A549 (cell line): ENCODE measurements at regions not wholly inside any gene's neighbourhood (a gene's known extent, or its start where the extent isn't known, plus 50 kb on each side); places are given as distances from the start of the nearest gene placed in this dataset.

ENCODE experiments used
- ATAC-seq, 2 experiments: fragments of 200-7000 bp in 1 of 2; fragments of >200 bp in 1 of 2; cut with Nextera tagmentation in 1 of 2; cut with Tn5 transposase in 1 of 2; 3 replicates each; pipeline versions ENCODE4 v1.8.0 to v1.9.1; 2018 to 2020; ENCODE audit warnings: mild to moderate bottlenecking in 1 of 2, moderate library complexity in 1 of 2
- CTCF ChIA-PET: fragments of 300-600 bp; sonication (Branson Sonifier 250); formaldehyde crosslinking; extraction: SDS; loops from one replicate; lab custom pipeline; 2021; ENCODE audit warnings: antibody characterized with exemption, inconsistent platforms; lab: Yijun Ruan, JAX
- POLR2A ChIA-PET: fragments of 350-600 bp; formaldehyde crosslinking; extraction: SDS; loops from one replicate; lab custom pipeline; 2021; ENCODE audit warnings: antibody characterized with exemption, inconsistent platforms; lab: Yijun Ruan, JAX
- DNase-seq, 2 experiments: peaks; one replicate each; pipeline versions ENCODE4 v3.0.0 to v3.0.0-alpha.2; 2011 to 2016; ENCODE audit warnings: low read depth in 1 of 2, low spot score in 1 of 2
- FAIRE-seq: peaks from 2 replicates; lab custom pipeline; 2011; peaks lifted over from hg19 to GRCh38; lab: Jason Lieb, UNC
- H3K27ac ChIP-seq, 2 experiments: fragments of >200 bp; sonication (Bioruptor Twin); formaldehyde crosslinking; 3 replicates each; pipeline ENCODE4 v1.5.1; 2016 to 2017
- H3K4me1 ChIP-seq: fragments of >200 bp; sonication (Bioruptor Twin); formaldehyde crosslinking; 3 replicates; pipeline ENCODE4 v1.6.1; 2016
- H3K4me2 ChIP-seq: fragments of >200 bp; sonication (Bioruptor Twin); formaldehyde crosslinking; 3 replicates; pipeline ENCODE4 v1.6.1; 2016
- H3K4me3 ChIP-seq: fragments of >200 bp; sonication (Bioruptor Twin); formaldehyde crosslinking; 3 replicates; pipeline ENCODE4 v1.5.1; 2016
- H3K9me3 ChIP-seq: fragments of >200 bp; sonication (Bioruptor Twin); formaldehyde crosslinking; 3 replicates; pipeline ENCODE4 v1.6.1; 2016
- EP300 ChIP-seq, 2 experiments: fragments of >200 bp; sonication (Bioruptor Twin); formaldehyde crosslinking; IDR thresholded peaks; 2 replicates in 1 of 2; 3 replicates in 1 of 2; pipeline ENCODE4 v1.6.1; 2016 to 2017
- FOSL2 ChIP-seq, 2 experiments: fragments of 450-650 bp in 1 of 2; fragments of >200 bp in 1 of 2; sonication (Bioruptor Twin) in 1 of 2; formaldehyde crosslinking; IDR thresholded peaks; 2 replicates each; pipeline versions ENCODE4 v1.5.0 to v1.6.1; 2016 to 2020; ENCODE audit warnings: mild to moderate bottlenecking in 1 of 2, moderate library complexity in 1 of 2
- HDAC2 ChIP-seq: fragments of 200-600 bp; sonication (generic); IDR thresholded peaks from 2 replicates; pipeline ENCODE4 v1.6.1; 2016
- HEYL ChIP-seq: fragments of 250-450 bp; sonication (Bioruptor Pico); IDR thresholded peaks from 2 replicates; pipeline ENCODE4 v1.8.0; 2021; ENCODE audit warnings: mild to moderate bottlenecking, moderate library complexity
- HOXB5 ChIP-seq: fragments of 250-450 bp; sonication (Bioruptor Pico); IDR thresholded peaks from 2 replicates; pipeline ENCODE4 v1.5.0; 2020; ENCODE audit warnings: mild to moderate bottlenecking, moderate library complexity
- KDM1A ChIP-seq: fragments of 200-600 bp; sonication (generic); IDR thresholded peaks from 2 replicates; pipeline ENCODE4 v1.6.1; 2016; ENCODE audit warnings: low read depth, mild to moderate bottlenecking
- MAFK ChIP-seq: fragments of 450-650 bp; IDR thresholded peaks from 2 replicates; pipeline ENCODE4 v1.6.1; 2014; ENCODE audit not compliant: partially characterized antibody
- NR3C1 ChIP-seq: fragments of >200 bp; sonication (Bioruptor Twin); formaldehyde crosslinking; IDR thresholded peaks from 3 replicates; pipeline ENCODE4 v1.6.1; 2017
- POLR2A ChIP-seq: IDR thresholded peaks from 2 replicates; pipeline ENCODE4 v1.6.1; 2012; ENCODE audit warnings: mild to moderate bottlenecking, low read length
- RARB ChIP-seq: fragments of 250-450 bp; sonication (Bioruptor Pico); IDR thresholded peaks from 2 replicates; pipeline ENCODE4 v1.8.0; 2021; ENCODE audit warnings: mild to moderate bottlenecking, moderate library complexity
- SREBF2 ChIP-seq: fragments of 450-650 bp; IDR thresholded peaks from 2 replicates; pipeline ENCODE4 v1.6.1; 2014; ENCODE audit warnings: mild to moderate bottlenecking, moderate library complexity
- TP53 ChIP-seq: fragments of 250-450 bp; sonication (Bioruptor Pico); IDR thresholded peaks from 2 replicates; pipeline ENCODE4 v1.5.0; 2021; ENCODE audit warnings: mild to moderate bottlenecking, moderate library complexity
- WGBS: methylation state at CpG from one replicate; pipeline ENCODE4 v1.1.6; 2017; ENCODE audit errors: missing lambda C conversion rate; 5-methylcytosine and 5-hydroxymethylcytosine counted together
- TF ChIP-seq, protein P1 (sequence below): fragments of >200 bp; sonication (Bioruptor Twin); formaldehyde crosslinking; IDR thresholded peaks from 3 replicates; pipeline ENCODE4 v1.6.1; 2016
- TF ChIP-seq, protein P2 (sequence below): fragments of 250-450 bp; sonication (Bioruptor Pico); IDR thresholded peaks from 2 replicates; pipeline ENCODE4 v1.5.0; 2021; ENCODE audit warnings: mild to moderate bottlenecking, moderate library complexity, borderline replicate concordance

DNA sequence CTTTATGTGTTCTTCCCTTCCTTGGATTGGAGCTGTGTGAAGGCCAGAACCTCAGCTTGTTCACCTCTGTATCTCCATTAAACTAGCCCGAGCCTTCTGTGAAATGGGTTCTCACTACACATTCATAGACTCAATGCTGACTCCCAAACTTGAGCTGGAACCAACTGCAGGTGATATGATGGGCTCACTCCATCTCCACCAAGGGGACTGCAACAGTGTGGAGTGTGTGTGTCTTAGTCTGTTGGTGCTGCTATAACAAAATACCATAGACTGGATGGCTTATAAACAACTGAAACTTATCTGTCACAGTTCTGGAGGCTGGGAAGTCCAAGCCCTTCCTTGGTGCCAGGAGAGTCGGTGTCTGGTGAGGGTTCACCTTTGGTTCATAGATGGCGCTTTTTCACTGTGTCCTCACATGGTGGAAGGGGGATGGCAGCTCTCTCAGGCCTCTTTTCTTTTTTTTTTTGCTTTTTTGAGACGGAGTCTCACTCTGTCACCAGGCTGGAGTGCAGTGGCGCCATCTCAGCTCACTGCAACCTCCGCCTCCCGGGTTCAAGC is 94.2 kb upstream of the MAP4K3 start:
- no peak overlapping the region for H3K4me2 ChIP-seq
- 80% methylated on average over 7 of the region's 7 CpGs for whole genome bisulfite sequencing
- H3K4me1 ChIP-seq = peaks cover 9% of the 10 kb centered on the region; the same call in 1 of the 3 replicates
- H3K27ac ChIP-seq = no peak overlapping the region
- ATAC-seq (no peak), DNase-seq (no peak), FAIRE-seq (no peak)
- TF ChIP-seq HDAC2 (no peak), KDM1A (no peak), HOXB5 (CRISPR knock-in tag) (no peak)
- TF ChIP-seq, protein P1, sequence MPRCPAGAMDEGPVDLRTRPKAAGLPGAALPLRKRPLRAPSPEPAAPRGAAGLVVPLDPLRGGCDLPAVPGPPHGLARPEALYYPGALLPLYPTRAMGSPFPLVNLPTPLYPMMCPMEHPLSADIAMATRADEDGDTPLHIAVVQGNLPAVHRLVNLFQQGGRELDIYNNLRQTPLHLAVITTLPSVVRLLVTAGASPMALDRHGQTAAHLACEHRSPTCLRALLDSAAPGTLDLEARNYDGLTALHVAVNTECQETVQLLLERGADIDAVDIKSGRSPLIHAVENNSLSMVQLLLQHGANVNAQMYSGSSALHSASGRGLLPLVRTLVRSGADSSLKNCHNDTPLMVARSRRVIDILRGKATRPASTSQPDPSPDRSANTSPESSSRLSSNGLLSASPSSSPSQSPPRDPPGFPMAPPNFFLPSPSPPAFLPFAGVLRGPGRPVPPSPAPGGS = no peak
- POLR2A ChIA-PET = no interaction called here
- no peaks in the 10 kb centered on the region for H3K9me3 ChIP-seq
- H3K4me3 ChIP-seq = no peak overlapping the region
- CTCF ChIA-PET = interaction anchor here (0.7 to 2.8 kb wide), 7 partner anchors 13 to 120 kb away, joined by 3 to 9 read pairs (median 4); partner anchors contain the start of gene MAP4K3

DNA sequence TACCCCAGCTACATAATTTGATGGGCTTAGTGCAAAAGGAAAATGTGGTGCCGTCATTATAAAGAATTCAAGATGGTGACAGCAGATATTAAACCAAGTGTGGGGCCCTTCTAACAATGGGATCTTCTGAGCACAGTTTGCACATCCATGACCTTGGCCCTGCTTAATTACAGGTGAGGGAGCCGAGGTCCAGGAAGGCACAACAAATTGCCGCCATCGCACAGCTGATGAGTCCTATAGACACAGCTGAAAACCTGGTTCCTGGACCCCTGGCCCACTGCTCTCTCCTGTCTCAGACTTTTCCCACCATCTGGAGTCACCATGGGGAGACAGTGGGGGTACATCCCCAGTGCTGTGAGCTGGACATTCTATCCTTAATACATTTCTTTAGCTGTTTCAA is 95.8 kb upstream of the MAP4K3 start:
- H3K4me3 ChIP-seq = no peak overlapping the region
- TF ChIP-seq HEYL (CRISPR knock-in tag) (no peak), HOXB5 (CRISPR knock-in tag) (no peak), FOSL2 (IDR thresholded peaks at IDR 0.05) (no peak), FOSL2 (CRISPR knock-in tag; IDR thresholded peaks at IDR 0.05) (no peak), POLR2A (no peak)
- TF ChIP-seq, protein P2, sequence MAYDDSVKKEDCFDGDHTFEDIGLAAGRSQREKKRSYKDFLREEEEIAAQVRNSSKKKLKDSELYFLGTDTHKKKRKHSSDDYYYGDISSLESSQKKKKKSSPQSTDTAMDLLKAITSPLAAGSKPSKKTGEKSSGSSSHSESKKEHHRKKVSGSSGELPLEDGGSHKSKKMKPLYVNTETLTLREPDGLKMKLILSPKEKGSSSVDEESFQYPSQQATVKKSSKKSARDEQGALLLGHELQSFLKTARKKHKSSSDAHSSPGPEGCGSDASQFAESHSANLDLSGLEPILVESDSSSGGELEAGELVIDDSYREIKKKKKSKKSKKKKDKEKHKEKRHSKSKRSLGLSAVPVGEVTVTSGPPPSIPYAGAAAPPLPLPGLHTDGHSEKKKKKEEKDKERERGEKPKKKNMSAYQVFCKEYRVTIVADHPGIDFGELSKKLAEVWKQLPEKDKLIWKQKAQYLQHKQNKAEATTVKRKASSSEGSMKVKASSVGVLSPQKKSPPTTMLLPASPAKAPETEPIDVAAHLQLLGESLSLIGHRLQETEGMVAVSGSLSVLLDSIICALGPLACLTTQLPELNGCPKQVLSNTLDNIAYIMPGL = no peak
- POLR2A ChIA-PET = no interaction called here
- DNase-seq = no peak
- WGBS = 82% methylated on average over 4 of the region's 4 CpGs
- peaks cover 9% of the 10 kb centered on the region; the same call in 1 of the 3 replicates for H3K4me1 ChIP-seq
- no peak for FAIRE-seq
- no peak overlapping the region for H3K4me2 ChIP-seq
- ATAC-seq = no peak
- H3K27ac ChIP-seq = no peak overlapping the region
- H3K9me3 ChIP-seq = no peaks in the 10 kb centered on the region
- CTCF ChIA-PET = interaction anchor here (1.1 to 2.3 kb wide), 6 partner anchors 9 to 197 kb away, joined by 3 to 5 read pairs (median 3); no protein-coding TSS in a partner anchor

DNA sequence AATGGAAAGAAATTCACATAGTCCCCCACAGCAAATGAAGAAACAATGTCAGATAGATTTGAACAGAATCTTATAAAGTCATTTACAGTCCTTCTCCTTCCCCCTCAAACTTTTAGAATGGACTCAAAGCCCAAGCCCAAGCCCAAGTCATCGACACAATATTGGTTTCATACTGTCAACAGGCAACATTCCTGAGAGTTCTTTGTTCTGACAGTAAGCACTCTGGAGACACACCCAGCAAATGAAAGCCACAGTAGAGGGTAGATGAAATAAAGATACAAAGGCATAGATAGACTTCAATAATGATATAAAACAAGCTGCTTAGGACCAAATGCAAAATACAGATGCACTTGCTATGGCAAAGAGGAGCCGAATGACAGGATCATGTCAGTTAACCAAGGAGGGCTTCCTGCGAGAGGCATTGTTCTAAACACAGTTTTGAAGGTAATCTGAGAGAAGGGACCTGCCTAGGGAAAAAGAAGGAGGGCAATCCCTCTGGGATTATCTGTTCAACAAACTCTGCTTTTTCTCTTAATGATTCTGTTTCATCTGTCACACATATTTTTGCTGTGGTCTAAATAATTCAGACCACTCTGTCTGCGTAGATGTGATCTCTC is 97.1 kb upstream of the MAP4K3 start:
- DNase-seq (no peak), ATAC-seq (peak in 1 of 2 experiments; percentile 44; a peak in 2 of 6 replicates), FAIRE-seq (no peak)
- 63% methylated on average over 4 of the region's 4 CpGs for WGBS
- Histone ChIP-seq H3K4me2 (no peak overlapping the region), H3K4me3 (no peak overlapping the region), H3K4me1 (peaks cover 9% of the 10 kb centered on the region; the same call in 1 of the 3 replicates), H3K27ac (peak overlapping the region in 1 of 2 experiments; percentile 6; a peak in 1 of 6 replicates), H3K9me3 (peaks cover 4% of the 10 kb centered on the region)
- TF ChIP-seq RARB (CRISPR knock-in tag) (no peak), TP53 (CRISPR knock-in tag) (no peak), NR3C1 (no peak), EP300 (IDR thresholded peaks at IDR 0.05) (no peak)
- ChIA-PET CTCF (interaction anchor here (2.3 kb wide), 1 partner anchor 10 kb away, joined by 5 read pairs; no protein-coding TSS in a partner anchor), POLR2A (no interaction called here)

DNA sequence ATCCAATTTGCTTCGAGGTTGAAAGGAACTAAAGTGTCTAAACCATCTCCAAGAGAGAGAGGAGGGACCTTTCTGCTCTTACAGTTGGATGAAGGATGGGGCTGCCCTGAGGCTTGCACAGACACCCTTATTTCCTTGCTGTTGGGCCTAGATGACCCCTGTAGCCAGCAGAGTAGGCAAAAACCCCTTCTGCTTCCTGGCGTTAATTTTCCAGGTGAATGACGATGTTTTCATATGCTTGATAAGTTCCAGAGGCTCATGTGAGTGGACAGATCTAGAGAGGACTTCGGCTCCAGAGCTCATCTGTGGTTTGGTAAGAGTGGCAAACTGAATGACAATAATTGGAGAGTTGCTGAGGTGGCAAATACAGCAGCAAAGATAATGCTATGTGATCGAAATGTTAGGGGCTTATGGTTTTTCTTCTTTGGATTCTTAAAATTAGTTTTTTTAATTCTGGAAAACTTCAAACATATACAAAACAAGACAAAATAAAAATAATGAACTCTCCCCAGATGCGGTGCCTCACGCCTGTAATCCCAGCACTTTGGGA is 98.6 kb upstream of the MAP4K3 start:
- Histone ChIP-seq H3K9me3 (peaks cover 4% of the 10 kb centered on the region), H3K27ac (no peak overlapping the region), H3K4me2 (no peak overlapping the region), H3K4me1 (peaks cover 6% of the 10 kb centered on the region; the same call in 1 of the 3 replicates), H3K4me3 (no peak overlapping the region)
- WGBS = 81% methylated on average over 7 of the region's 7 CpGs
- TF ChIP-seq MAFK = peak; percentile 66
- TF ChIP-seq HOXB5 (CRISPR knock-in tag) = no peak
- no peak for TF ChIP-seq SREBF2
- CTCF ChIA-PET = interaction anchor here (0.7 kb wide), 1 partner anchor 8 kb away, joined by 3 read pairs; no protein-coding TSS in a partner anchor
- POLR2A ChIA-PET = no interaction called here
- ATAC-seq (no peak; a peak in 1 of 6 replicates), DNase-seq (no peak), FAIRE-seq (no peak)
